ENCODE measurements at regions not wholly inside any gene's neighbourhood (a gene's known extent, or its start where the extent isn't known, plus 50 kb on each side); places are given as distances from the start of the nearest gene placed in this dataset.

DNA sequence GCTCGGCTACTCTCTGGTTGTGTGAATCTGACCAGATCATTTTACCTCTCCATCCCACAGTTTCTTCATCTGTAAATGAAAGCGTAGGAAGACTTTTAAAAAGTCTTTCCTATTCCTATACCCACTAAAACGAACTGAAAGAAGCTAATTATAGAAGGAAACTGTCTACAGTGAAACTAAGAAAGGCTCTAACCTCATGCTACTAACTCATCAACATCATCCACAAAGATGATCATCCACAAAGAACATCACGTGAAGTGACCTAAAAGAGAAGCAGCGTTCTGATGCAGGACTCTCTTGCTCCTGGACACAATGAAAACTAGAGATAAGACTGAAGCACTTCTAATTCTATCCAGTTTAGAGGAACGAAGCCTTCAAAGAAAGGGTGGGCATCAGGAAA, 58.5 kb upstream of the OSBPL8 start (continued):
- TF ChIP-seq CTCF (IDR thresholded peaks at IDR 0.05 in 2 of 3, conservative IDR thresholded peaks at IDR 0.05 in 1 of 3; ENCODE audit: borderline replicate concordance in 1 of 3, insufficient read depth in 1 of 3, low read depth in 2 of 3, low read length in 2 of 3) (no peak), CBX3 (IDR thresholded peaks at IDR 0.05; ENCODE audit: low read depth) (no peak), ZFX (IDR thresholded peaks at IDR 0.05) (no peak), ATF3 (IDR thresholded peaks at IDR 0.05) (no peak)

DNA sequence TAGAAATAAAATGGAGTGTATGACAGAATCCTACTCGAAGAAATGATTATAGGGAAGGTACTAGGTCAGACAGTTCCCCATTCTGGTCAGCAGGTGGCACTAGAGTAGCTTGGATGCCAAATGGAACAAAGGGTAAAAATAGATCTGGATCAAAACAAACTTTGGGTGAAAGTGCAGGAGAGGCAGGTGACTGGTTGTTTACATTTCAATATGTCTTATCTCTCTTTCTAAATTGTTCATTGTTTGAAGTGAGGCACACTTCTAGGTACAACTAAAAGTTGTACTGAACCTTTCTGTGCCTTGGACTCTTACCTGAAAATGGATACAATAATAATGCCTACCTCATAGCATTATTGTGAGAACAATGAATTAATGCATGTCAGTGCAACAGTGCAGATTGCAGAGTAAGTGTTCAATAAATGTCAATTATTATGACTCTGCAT, 62.0 kb upstream of the OSBPL8 start:
- POLR2A ChIA-PET, result interaction anchor here (0.6 kb wide), 1 partner anchor 1240 kb away, joined by 3 read pairs; no protein-coding TSS in a partner anchor
- Histone ChIP-seq H3K4me1 (ENCODE audit: control insufficient read depth in 1 of 2, insufficient read depth in 2 of 2, low read length in 2 of 2) (peaks cover 2 to 8% of the 10 kb centered on the region in 2 experiments; a peak in 2 of 4 replicates), H3K9ac (ENCODE audit: low read length) (no peak overlapping the region), H3K4me2 (ENCODE audit: low read length) (no peak overlapping the region), H2AFZ (ENCODE audit: low read depth, low read length, poor library complexity, severe bottlenecking) (no peak overlapping the region), H4K20me1 (ENCODE audit: insufficient read depth) (no peaks in the 10 kb centered on the region), H3K9me3 (ENCODE audit: control insufficient read depth in 1 of 2, insufficient read depth in 1 of 2, low read depth in 1 of 2, low read length in 2 of 2) (no peaks in the 10 kb centered on the region), H3K36me3 (ENCODE audit: control insufficient read depth in 1 of 2, insufficient read depth in 2 of 2, low read length in 2 of 2) (no peaks in the 10 kb centered on the region), H3K79me2 (ENCODE audit: insufficient read depth, low read length) (no peaks in the 10 kb centered on the region), H3K27me3 (ENCODE audit: insufficient read depth, low read length) (no peaks in the 10 kb centered on the region), H3K9me2 (ENCODE audit: insufficient read depth) (no peaks in the 10 kb centered on the region), H3K4me3 (replicated peaks in 1 of 2; ENCODE audit: low read depth in 1 of 2, low read length in 2 of 2) (no peak overlapping the region), H3K27ac (ENCODE audit: low read depth, low read length) (no peak overlapping the region)
- CTCF ChIA-PET, result interaction anchor here (0.6 to 3.5 kb wide), 12 partner anchors 10 to 1304 kb away, joined by 3 to 50 read pairs (median 3); partner anchors contain the start of gene ZDHHC17
- TF ChIP-seq RAD21 (IDR thresholded peaks at IDR 0.05; ENCODE audit: low read depth) (peak; percentile 97), CBX3 (IDR thresholded peaks at IDR 0.05; ENCODE audit: low read depth) (0 out of 2 replicates have a peak, but pooled peaks have one; percentile 52), ELF1 (IDR thresholded peaks at IDR 0.05; ENCODE audit: borderline replicate concordance, low read depth) (no peak), CTCF (IDR thresholded peaks at IDR 0.05 in 2 of 3, conservative IDR thresholded peaks at IDR 0.05 in 1 of 3; ENCODE audit: borderline replicate concordance in 1 of 3, insufficient read depth in 1 of 3, low read depth in 2 of 3, low read length in 2 of 3) (peak; percentile 84 to 92 (median 90); a peak in 5 of 6 replicates), ATF3 (IDR thresholded peaks at IDR 0.05) (no peak), FOSL1 (IDR thresholded peaks at IDR 0.05; ENCODE audit: low read depth) (no peak), YY1 (IDR thresholded peaks at IDR 0.05; ENCODE audit: extremely low read depth, insufficient replicate concordance, low read depth, low read length) (no peak)
- ATAC-seq, result peak; percentile 88
- BruUV-seq (replicated peaks), result no TSS peak
- intact Hi-C loops (cut with micrococcal nuclease), result loop anchor here (1.0 to 5.0 kb wide), 4 partner anchors 170 to 1066 kb away; no protein-coding TSS in a partner anchor
- RAD21 ChIA-PET (ENCODE audit: low non-redundant PET in 1 of 2, low total read pairs in 2 of 2, uncharacterized antibody in 2 of 2, unreplicated experiment in 2 of 2), result interaction anchor here (0.9 to 1.6 kb wide), 4 partner anchors 198 to 389 kb away, joined by 3 to 6 read pairs (median 4); no protein-coding TSS in a partner anchor
- DNase-seq (ENCODE audit: low read depth, low spot score), result peak; percentile 44

All from HCT116 (cell line).